DND-41 (cell line): ENCODE measurements at regions not wholly inside any gene's neighbourhood (a gene's known extent, or its start where the extent isn't known, plus 50 kb on each side); places are given as distances from the start of the nearest gene placed in this dataset.

Experiments used
- ATAC-seq: fragments of 200-7000 bp; cut with Tn5 transposase; 3 replicates; pipeline ENCODE4 v1.9.1; 2021; ENCODE audit warnings: low read depth; ENCODE audit not compliant: insufficient read depth
- DNase-seq: peaks from one replicate; pipeline ENCODE4 v3.0.0-alpha.2; 2020
- H2AFZ ChIP-seq: 2 replicates; pipeline ENCODE4 v1.6.0; 2012; ENCODE audit warnings: low read depth, low read length
- H3K27ac ChIP-seq: 2 replicates; pipeline ENCODE4 v1.5.1; 2012; ENCODE audit warnings: low read length, inconsistent platforms
- H3K27me3 ChIP-seq: fragments of 200-600 bp; sonication (generic); 2 replicates; pipeline ENCODE4 v1.6.0; 2012; ENCODE audit warnings: low read length, mild to moderate bottlenecking, inconsistent platforms; ENCODE audit not compliant: insufficient read depth, poor library complexity
- H3K36me3 ChIP-seq: 2 replicates; pipeline ENCODE4 v1.5.1; 2012; ENCODE audit warnings: low read length, inconsistent platforms; ENCODE audit not compliant: insufficient read depth
- H3K4me1 ChIP-seq: 2 replicates; pipeline ENCODE4 v1.5.1; 2012; ENCODE audit warnings: mild to moderate bottlenecking, low read length; ENCODE audit not compliant: insufficient read depth
- H3K4me2 ChIP-seq: 2 replicates; pipeline ENCODE4 v1.6.0; 2012; ENCODE audit warnings: mild to moderate bottlenecking, moderate library complexity, low read length, inconsistent platforms; ENCODE audit not compliant: insufficient read depth
- H3K4me3 ChIP-seq, 2 experiments: fragments of 200-600 bp in 1 of 2; shearing (Covaris generic) in 1 of 2; 2 replicates each; pipeline ENCODE4 v1.5.1; 2012 to 2016; ENCODE audit warnings: inconsistent platforms in 2 of 2, low read length in 2 of 2, mild to moderate bottlenecking in 2 of 2, low read depth in 1 of 2, moderate library complexity in 1 of 2
- H3K79me2 ChIP-seq: 2 replicates; pipeline ENCODE4 v1.6.0; 2012; ENCODE audit warnings: low read length, inconsistent platforms; ENCODE audit not compliant: insufficient read depth
- H3K9ac ChIP-seq: 2 replicates; pipeline ENCODE4 v1.6.0; 2012; ENCODE audit warnings: low read depth, mild to moderate bottlenecking, inconsistent platforms, low read length, moderate library complexity
- H3K9me3 ChIP-seq: 2 replicates; pipeline ENCODE4 v1.5.1; 2012; ENCODE audit warnings: low read length, moderate library complexity, mild to moderate bottlenecking, inconsistent platforms; ENCODE audit not compliant: insufficient read depth, severe bottlenecking
- H4K20me1 ChIP-seq: 2 replicates; pipeline ENCODE4 v1.6.0; 2012; ENCODE audit warnings: low read length; ENCODE audit not compliant: insufficient read depth
- EZH2 ChIP-seq: IDR thresholded peaks from 3 replicates; pipeline ENCODE4 v1.6.1; 2012; ENCODE audit warnings: borderline replicate concordance, low read depth, mild to moderate bottlenecking, moderate library complexity, low read length, inconsistent platforms; ENCODE audit not compliant: severe bottlenecking
- TF ChIP-seq, protein P1 (sequence below): IDR thresholded peaks from 2 replicates; pipeline ENCODE4 v1.5.1; 2012; ENCODE audit warnings: borderline replicate concordance, low read length, moderate library complexity, mild to moderate bottlenecking; ENCODE audit not compliant: poor library complexity, severe bottlenecking; ENCODE audit errors: extremely low read depth

DNA sequence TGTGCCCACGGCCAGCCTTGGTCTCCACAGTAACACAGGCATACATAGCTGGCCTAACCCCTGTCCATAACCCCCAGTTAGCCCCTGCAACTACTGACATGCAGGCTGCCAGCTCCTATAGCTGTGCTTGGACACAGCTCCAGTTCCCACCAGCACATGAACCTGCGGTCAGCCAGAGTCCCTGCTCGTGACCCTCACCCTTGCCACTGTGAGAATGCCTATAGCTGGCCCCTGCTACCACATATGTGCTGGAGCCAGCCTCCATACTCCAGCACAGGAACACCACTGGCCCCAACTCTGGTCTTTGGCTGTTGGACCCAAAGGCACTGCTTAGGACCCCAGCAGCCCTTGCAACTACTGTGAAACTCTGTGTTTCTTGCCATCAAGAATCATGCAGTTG is 930.9 kb downstream of the ADGRL3 start:
- no peaks in the 10 kb centered on the region for H3K9me3 ChIP-seq
- no peak for ATAC-seq
- H3K36me3 ChIP-seq: no peaks in the 10 kb centered on the region
- no peak overlapping the region for H3K27ac ChIP-seq
- H3K4me2 ChIP-seq: no peak overlapping the region
- no peak for TF ChIP-seq EZH2
- H3K4me3 ChIP-seq: no peak overlapping the region
- no peaks in the 10 kb centered on the region for H3K27me3 ChIP-seq
- no peaks in the 10 kb centered on the region for H3K4me1 ChIP-seq
- H3K79me2 ChIP-seq: no peaks in the 10 kb centered on the region
- H2AFZ ChIP-seq: no peak overlapping the region
- H3K9ac ChIP-seq: no peak overlapping the region
- no peaks in the 10 kb centered on the region for H4K20me1 ChIP-seq
- no peak for DNase-seq

DNA sequence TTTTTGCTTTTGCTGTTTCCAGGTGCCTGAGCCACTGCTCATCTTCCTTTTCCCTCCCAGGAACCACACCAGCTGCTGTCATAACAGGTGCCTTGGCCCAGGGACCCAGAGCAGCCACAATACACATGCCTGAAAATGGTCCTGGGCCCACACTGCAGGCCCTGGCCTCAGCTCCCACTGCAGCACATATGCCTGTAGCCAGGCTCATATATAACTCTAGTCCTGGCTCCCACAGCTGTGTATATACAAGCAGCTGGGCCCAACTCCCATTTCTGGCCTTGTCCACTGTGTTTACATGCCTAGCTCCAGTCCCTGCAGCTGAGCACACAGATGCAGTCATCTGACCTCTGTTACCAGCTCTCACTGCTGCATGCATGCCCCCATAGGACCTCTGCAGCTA is 930.5 kb downstream of the ADGRL3 start:
- H3K79me2 ChIP-seq: no peaks in the 10 kb centered on the region
- ATAC-seq (no peak), DNase-seq (no peak)
- no peak for TF ChIP-seq EZH2
- TF ChIP-seq, protein P1, sequence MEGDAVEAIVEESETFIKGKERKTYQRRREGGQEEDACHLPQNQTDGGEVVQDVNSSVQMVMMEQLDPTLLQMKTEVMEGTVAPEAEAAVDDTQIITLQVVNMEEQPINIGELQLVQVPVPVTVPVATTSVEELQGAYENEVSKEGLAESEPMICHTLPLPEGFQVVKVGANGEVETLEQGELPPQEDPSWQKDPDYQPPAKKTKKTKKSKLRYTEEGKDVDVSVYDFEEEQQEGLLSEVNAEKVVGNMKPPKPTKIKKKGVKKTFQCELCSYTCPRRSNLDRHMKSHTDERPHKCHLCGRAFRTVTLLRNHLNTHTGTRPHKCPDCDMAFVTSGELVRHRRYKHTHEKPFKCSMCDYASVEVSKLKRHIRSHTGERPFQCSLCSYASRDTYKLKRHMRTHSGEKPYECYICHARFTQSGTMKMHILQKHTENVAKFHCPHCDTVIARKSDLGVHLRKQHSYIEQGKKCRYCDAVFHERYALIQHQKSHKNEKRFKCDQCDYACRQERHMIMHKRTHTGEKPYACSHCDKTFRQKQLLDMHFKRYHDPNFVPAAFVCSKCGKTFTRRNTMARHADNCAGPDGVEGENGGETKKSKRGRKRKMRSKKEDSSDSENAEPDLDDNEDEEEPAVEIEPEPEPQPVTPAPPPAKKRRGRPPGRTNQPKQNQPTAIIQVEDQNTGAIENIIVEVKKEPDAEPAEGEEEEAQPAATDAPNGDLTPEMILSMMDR: no peak
- no peak overlapping the region for H3K27ac ChIP-seq
- no peaks in the 10 kb centered on the region for H4K20me1 ChIP-seq
- H3K4me3 ChIP-seq: no peak overlapping the region
- no peak overlapping the region for H3K4me2 ChIP-seq
- H3K9me3 ChIP-seq: no peaks in the 10 kb centered on the region
- no peaks in the 10 kb centered on the region for H3K4me1 ChIP-seq
- H2AFZ ChIP-seq: no peak overlapping the region
- H3K9ac ChIP-seq: no peak overlapping the region
- no peaks in the 10 kb centered on the region for H3K36me3 ChIP-seq
- no peaks in the 10 kb centered on the region for H3K27me3 ChIP-seq

GRCh38 chr4:62130230-62130629 is 930.1 kb downstream of the ADGRL3 start:
- no peak overlapping the region for H2AFZ ChIP-seq
- no peaks in the 10 kb centered on the region for H3K4me1 ChIP-seq
- no peak for ATAC-seq
- H3K4me3 ChIP-seq: no peak overlapping the region
- H3K27ac ChIP-seq: no peak overlapping the region
- H3K4me2 ChIP-seq: no peak overlapping the region
- no peaks in the 10 kb centered on the region for H3K36me3 ChIP-seq
- H3K9ac ChIP-seq: no peak overlapping the region
- H3K27me3 ChIP-seq: no peaks in the 10 kb centered on the region
- TF ChIP-seq, protein P1: no peak
- no peak for TF ChIP-seq EZH2
- DNase-seq: no peak
- H3K79me2 ChIP-seq: no peaks in the 10 kb centered on the region
- H4K20me1 ChIP-seq: no peaks in the 10 kb centered on the region
- no peaks in the 10 kb centered on the region for H3K9me3 ChIP-seq
